ENCODE measurements at regions not wholly inside any gene's neighbourhood (a gene's known extent, or its start where the extent isn't known, plus 50 kb on each side); places are given as distances from the start of the nearest gene placed in this dataset.

- Histone ChIP-seq H3K27ac (no peak overlapping the region), H3K4me3 (no peak overlapping the region), H3K4me1 (peaks cover 0 to 12% of the 10 kb centered on the region in 2 donors), H3K27me3 (no peaks in the 10 kb centered on the region), H3K36me3 (no peaks in the 10 kb centered on the region), H3K9me3 (no peaks in the 10 kb centered on the region)
- no peak for TF ChIP-seq CTCF (IDR thresholded peaks at IDR 0.05)
- no peak for DNase-seq (ENCODE audit: low spot score)
Measured at GRCh38 chr1:8165595-8166360, 139.7 kb upstream of the ERRFI1 start.

- DNase-seq (ENCODE audit: low spot score), result no peak
- Histone ChIP-seq H3K4me3 (no peak overlapping the region), H3K27me3 (no peaks in the 10 kb centered on the region), H3K4me1 (peaks cover 0 to 5% of the 10 kb centered on the region in 2 donors), H3K27ac (no peak overlapping the region), H3K9me3 (no peaks in the 10 kb centered on the region), H3K36me3 (no peaks in the 10 kb centered on the region)
- TF ChIP-seq CTCF (IDR thresholded peaks at IDR 0.05), result no peak
Measured at GRCh38 chr1:8164670-8165069, 138.6 kb upstream of the ERRFI1 start.

GRCh38 chr1:8163039-8163438, 136.9 kb upstream of the ERRFI1 start:
- no peak overlapping the region for H3K27ac ChIP-seq
- no peaks in the 10 kb centered on the region for H3K27me3 ChIP-seq
- no peak overlapping the region for H3K4me3 ChIP-seq
- no peak for DNase-seq (ENCODE audit: low spot score)
- H3K4me1 ChIP-seq, result no peaks in the 10 kb centered on the region
- no peaks in the 10 kb centered on the region for H3K36me3 ChIP-seq
- no peak for TF ChIP-seq CTCF (IDR thresholded peaks at IDR 0.05)
- H3K9me3 ChIP-seq, result no peaks in the 10 kb centered on the region

- H3K27ac ChIP-seq, result no peak overlapping the region
- H3K4me3 ChIP-seq, result no peak overlapping the region
- no peak for DNase-seq (ENCODE audit: low spot score)
- no peaks in the 10 kb centered on the region for H3K27me3 ChIP-seq
- H3K4me1 ChIP-seq, result no peaks in the 10 kb centered on the region
- no peaks in the 10 kb centered on the region for H3K9me3 ChIP-seq
- no peak for TF ChIP-seq CTCF (IDR thresholded peaks at IDR 0.05)
- H3K36me3 ChIP-seq, result no peaks in the 10 kb centered on the region
Measured at GRCh38 chr1:8162168-8162567, 136.1 kb upstream of the ERRFI1 start.

GRCh38 chr1:8161546-8162105, 135.5 kb upstream of the ERRFI1 start:
- Histone ChIP-seq H3K27ac (no peak overlapping the region), H3K4me1 (no peaks in the 10 kb centered on the region), H3K4me3 (no peak overlapping the region), H3K9me3 (no peaks in the 10 kb centered on the region), H3K36me3 (no peaks in the 10 kb centered on the region), H3K27me3 (no peaks in the 10 kb centered on the region)
- TF ChIP-seq CTCF (IDR thresholded peaks at IDR 0.05), result no peak
- DNase-seq (ENCODE audit: low spot score), result no peak

Data from right atrium auricular region (tissue), 2 donors.